Suprapubic skin (tissue), 4 donors: ENCODE measurements at regions not wholly inside any gene's neighbourhood (a gene's known extent, or its start where the extent isn't known, plus 50 kb on each side); places are given as distances from the start of the nearest gene placed in this dataset.

Experiments
- CTCF ChIP-seq, 2 donors: fragments of 200-600 bp in 1 of 2; fragments of 450-650 bp in 1 of 2; sonication (generic) in 1 of 2; IDR thresholded peaks; one replicate each; pipeline ENCODE4 v1.5.1; 2016 to 2019; ENCODE audit warnings: antibody characterized with exemption in 2 of 2, mild to moderate bottlenecking in 1 of 2, moderate library complexity in 1 of 2
- EP300 ChIP-seq: sonication (generic); formaldehyde crosslinking; IDR thresholded peaks from one replicate; pipeline ENCODE4 v1.6.1; 2017; ENCODE audit warnings: antibody characterized with exemption
- POLR2A ChIP-seq, 2 donors: fragments of 450-650 bp; IDR thresholded peaks; one replicate each; pipeline ENCODE4 v1.6.1; 2017; ENCODE audit warnings: antibody characterized with exemption in 2 of 2, mild to moderate bottlenecking in 2 of 2, moderate library complexity in 2 of 2
- POLR2AphosphoS5 ChIP-seq, 3 donors: sonication (generic); formaldehyde crosslinking; IDR thresholded peaks; one replicate each; pipeline ENCODE4 v1.6.1; 2017; ENCODE audit warnings: antibody characterized with exemption in 3 of 3

DNA sequence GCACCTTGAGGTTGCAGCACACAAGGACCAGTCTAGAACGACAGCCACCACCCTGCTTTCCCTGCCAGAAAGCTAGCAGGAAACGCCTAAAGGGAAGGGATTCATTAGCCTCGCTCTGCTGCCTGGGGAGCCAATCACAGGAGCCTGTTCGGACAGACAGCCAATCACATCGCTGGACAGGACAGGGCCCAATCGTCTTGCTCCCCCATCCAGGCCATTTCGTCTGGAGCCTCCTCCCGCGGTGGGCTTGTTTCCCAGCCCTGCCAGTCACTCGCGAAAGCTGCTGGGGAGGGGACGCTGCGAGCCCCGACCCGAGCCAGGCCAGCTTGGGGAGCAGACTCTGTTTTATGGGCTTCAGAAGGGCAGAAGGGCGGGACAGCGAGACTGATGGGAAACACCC is 79.8 kb upstream of the NCAM1 start:
- TF ChIP-seq CTCF (IDR thresholded peaks at IDR 0.05) (no peak), POLR2A (IDR thresholded peaks at IDR 0.05) (no peak), EP300 (no peak), POLR2AphosphoS5 (IDR thresholded peaks at IDR 0.05) (no peak)
